Transverse colon (tissue), 4 donors: ENCODE measurements at regions not wholly inside any gene's neighbourhood (a gene's known extent, or its start where the extent isn't known, plus 50 kb on each side); places are given as distances from the start of the nearest gene placed in this dataset.

ENCODE experiments used
- CTCF ChIP-seq, 5 experiments: fragments of 200-600 bp in 3 of 5; fragments of 450-650 bp in 2 of 5; sonication (generic) in 3 of 5; IDR thresholded peaks; 1 replicate in 2 of 5; 2 replicates in 3 of 5; pipeline ENCODE4 v1.5.1; 2016 to 2017; ENCODE audit warnings: antibody characterized with exemption in 5 of 5, inconsistent platforms in 3 of 5, mild to moderate bottlenecking in 2 of 5, moderate library complexity in 1 of 5
- EP300 ChIP-seq: sonication (generic); formaldehyde crosslinking; IDR thresholded peaks from one replicate; pipeline ENCODE4 v1.6.1; 2017; ENCODE audit warnings: antibody characterized with exemption, low read depth
- POLR2A ChIP-seq: fragments of 450-650 bp; IDR thresholded peaks from one replicate; pipeline ENCODE4 v1.6.1; 2016; ENCODE audit warnings: antibody characterized with exemption, mild to moderate bottlenecking, moderate library complexity
- POLR2AphosphoS5 ChIP-seq, 3 donors: sonication (generic); formaldehyde crosslinking; IDR thresholded peaks; one replicate each; pipeline ENCODE4 v1.6.1; 2016; ENCODE audit warnings: antibody characterized with exemption in 3 of 3

- TF ChIP-seq POLR2A (no peak), CTCF (IDR thresholded peaks at IDR 0.05) (no peak), EP300 (no peak), POLR2AphosphoS5 (IDR thresholded peaks at IDR 0.05) (no peak)
These were observed 653.5 kb upstream of the MGMT start for GRCh38 chr10:128813574-128813973.
